ENCODE measurements at regions not wholly inside any gene's neighbourhood (a gene's known extent, or its start where the extent isn't known, plus 50 kb on each side); places are given as distances from the start of the nearest gene placed in this dataset.

DNA sequence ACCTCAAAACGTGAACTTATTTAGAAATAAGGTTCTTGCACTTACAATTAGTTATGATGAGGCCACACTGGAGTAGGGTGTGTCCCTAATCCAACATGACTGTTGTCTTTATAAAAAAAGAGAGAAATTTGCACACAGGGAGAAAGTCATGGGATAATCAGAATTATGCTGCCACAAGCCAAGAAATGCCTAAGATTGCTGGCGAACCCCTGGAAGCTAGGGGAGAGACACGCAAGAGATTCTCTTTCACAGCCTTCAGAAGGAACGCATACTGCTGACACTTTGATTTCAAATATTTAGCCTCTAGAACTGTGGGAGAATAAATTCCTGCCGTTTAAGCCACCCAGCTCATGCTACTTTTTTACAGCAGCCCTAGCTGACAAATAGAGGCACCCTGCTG is 138.3 kb downstream of the CCDC71L start:
- no peak for TF ChIP-seq FOXM1 (IDR thresholded peaks at IDR 0.05; ENCODE audit: borderline replicate concordance, low read depth)
- TF ChIP-seq TCF12 (IDR thresholded peaks at IDR 0.05; ENCODE audit: low read depth), result no peak
- no peak for TF ChIP-seq ZBTB7A (IDR thresholded peaks at IDR 0.05; ENCODE audit: low read depth)
- no peak for TF ChIP-seq NFIC (IDR thresholded peaks at IDR 0.05)
- no peak for TF ChIP-seq EP300 (IDR thresholded peaks at IDR 0.05; ENCODE audit: borderline replicate concordance)
- no peak for TF ChIP-seq EGR1 (IDR thresholded peaks at IDR 0.05)
- TF ChIP-seq CEBPB (IDR thresholded peaks at IDR 0.05), result no peak
- no peak for TF ChIP-seq TEAD4 (IDR thresholded peaks at IDR 0.05)
- TF ChIP-seq, protein P1, sequence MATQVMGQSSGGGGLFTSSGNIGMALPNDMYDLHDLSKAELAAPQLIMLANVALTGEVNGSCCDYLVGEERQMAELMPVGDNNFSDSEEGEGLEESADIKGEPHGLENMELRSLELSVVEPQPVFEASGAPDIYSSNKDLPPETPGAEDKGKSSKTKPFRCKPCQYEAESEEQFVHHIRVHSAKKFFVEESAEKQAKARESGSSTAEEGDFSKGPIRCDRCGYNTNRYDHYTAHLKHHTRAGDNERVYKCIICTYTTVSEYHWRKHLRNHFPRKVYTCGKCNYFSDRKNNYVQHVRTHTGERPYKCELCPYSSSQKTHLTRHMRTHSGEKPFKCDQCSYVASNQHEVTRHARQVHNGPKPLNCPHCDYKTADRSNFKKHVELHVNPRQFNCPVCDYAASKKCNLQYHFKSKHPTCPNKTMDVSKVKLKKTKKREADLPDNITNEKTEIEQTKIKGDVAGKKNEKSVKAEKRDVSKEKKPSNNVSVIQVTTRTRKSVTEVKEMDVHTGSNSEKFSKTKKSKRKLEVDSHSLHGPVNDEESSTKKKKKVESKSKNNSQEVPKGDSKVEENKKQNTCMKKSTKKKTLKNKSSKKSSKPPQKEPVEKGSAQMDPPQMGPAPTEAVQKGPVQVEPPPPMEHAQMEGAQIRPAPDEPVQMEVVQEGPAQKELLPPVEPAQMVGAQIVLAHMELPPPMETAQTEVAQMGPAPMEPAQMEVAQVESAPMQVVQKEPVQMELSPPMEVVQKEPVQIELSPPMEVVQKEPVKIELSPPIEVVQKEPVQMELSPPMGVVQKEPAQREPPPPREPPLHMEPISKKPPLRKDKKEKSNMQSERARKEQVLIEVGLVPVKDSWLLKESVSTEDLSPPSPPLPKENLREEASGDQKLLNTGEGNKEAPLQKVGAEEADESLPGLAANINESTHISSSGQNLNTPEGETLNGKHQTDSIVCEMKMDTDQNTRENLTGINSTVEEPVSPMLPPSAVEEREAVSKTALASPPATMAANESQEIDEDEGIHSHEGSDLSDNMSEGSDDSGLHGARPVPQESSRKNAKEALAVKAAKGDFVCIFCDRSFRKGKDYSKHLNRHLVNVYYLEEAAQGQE (IDR thresholded peaks at IDR 0.05; ENCODE audit: low read depth), result no peak
- TF ChIP-seq, protein P2, sequence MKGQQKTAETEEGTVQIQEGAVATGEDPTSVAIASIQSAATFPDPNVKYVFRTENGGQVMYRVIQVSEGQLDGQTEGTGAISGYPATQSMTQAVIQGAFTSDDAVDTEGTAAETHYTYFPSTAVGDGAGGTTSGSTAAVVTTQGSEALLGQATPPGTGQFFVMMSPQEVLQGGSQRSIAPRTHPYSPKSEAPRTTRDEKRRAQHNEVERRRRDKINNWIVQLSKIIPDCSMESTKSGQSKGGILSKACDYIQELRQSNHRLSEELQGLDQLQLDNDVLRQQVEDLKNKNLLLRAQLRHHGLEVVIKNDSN (IDR thresholded peaks at IDR 0.05), result no peak
- TF ChIP-seq YY1 (IDR thresholded peaks at IDR 0.05; ENCODE audit: low read depth), result no peak
- TF ChIP-seq RAD21 (IDR thresholded peaks at IDR 0.05; ENCODE audit: low read depth), result no peak
- TF ChIP-seq, protein P3, sequence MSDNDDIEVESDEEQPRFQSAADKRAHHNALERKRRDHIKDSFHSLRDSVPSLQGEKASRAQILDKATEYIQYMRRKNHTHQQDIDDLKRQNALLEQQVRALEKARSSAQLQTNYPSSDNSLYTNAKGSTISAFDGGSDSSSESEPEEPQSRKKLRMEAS (IDR thresholded peaks at IDR 0.05), result no peak
- no peak for TF ChIP-seq TAF1 (IDR thresholded peaks at IDR 0.05; ENCODE audit: low read depth)
- no peak for TF ChIP-seq CREB1 (IDR thresholded peaks at IDR 0.05; ENCODE audit: low read depth)

DNA sequence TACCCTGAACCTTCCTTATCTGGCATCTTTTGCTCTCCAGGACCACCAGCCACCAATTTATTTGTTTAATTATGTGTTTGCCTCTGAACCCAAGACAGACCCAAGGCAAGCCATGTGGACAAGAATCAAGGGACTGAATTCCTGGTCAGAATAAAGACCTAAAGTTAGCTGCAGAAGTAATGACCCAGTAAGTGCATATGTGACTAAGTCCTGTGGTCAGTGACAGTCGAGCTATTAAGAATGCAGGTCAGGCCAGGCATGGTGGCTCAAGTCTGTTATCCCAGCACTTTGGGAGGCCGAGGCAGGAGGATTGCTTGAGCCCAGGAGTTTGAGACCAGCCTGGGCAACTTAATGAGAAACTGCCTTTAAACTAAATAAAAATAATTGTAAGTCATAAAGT is 139.4 kb downstream of the CCDC71L start:
- TF ChIP-seq RAD21 (IDR thresholded peaks at IDR 0.05; ENCODE audit: low read depth) (no peak), FOXM1 (IDR thresholded peaks at IDR 0.05; ENCODE audit: borderline replicate concordance, low read depth) (no peak), EGR1 (IDR thresholded peaks at IDR 0.05) (no peak), TAF1 (IDR thresholded peaks at IDR 0.05; ENCODE audit: low read depth) (no peak), ZBTB7A (IDR thresholded peaks at IDR 0.05; ENCODE audit: low read depth) (no peak), YY1 (IDR thresholded peaks at IDR 0.05; ENCODE audit: low read depth) (no peak), EP300 (IDR thresholded peaks at IDR 0.05; ENCODE audit: borderline replicate concordance) (no peak)
- TF ChIP-seq, protein P2 (IDR thresholded peaks at IDR 0.05), result no peak

DNA sequence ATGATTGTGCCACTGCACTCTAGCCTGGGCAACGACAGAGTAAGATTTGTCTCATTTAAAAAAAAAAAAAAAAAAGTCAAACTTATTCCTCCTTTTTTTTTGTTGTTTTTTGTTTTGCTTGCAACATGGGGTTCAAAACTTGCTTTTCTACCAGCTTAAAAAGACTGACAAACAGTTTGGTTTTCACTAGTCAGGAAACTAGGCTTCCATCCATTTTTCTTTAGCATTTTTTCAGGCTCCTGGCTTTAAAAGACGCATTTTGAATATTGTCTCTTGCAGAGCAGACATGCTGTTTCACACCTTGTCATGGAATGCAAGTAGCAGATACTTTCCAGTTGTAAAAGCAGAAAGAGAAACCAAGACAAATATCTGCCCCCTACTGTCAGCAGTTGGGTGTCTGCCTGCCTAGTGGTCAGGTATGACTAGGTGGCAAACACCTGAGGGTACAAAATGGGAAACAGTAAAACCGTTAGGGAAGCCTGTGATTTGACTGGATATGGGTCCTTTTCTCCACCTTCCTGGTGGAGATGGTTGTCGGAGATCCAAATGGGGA is 139.9 kb downstream of the CCDC71L start:
- TF ChIP-seq RAD21 (IDR thresholded peaks at IDR 0.05; ENCODE audit: low read depth), result peak; percentile 11; the same call in 1 of the 2 replicates
- TF ChIP-seq, protein P1 (IDR thresholded peaks at IDR 0.05; ENCODE audit: low read depth), result no peak
- no peak for TF ChIP-seq EGR1 (IDR thresholded peaks at IDR 0.05)

DNA sequence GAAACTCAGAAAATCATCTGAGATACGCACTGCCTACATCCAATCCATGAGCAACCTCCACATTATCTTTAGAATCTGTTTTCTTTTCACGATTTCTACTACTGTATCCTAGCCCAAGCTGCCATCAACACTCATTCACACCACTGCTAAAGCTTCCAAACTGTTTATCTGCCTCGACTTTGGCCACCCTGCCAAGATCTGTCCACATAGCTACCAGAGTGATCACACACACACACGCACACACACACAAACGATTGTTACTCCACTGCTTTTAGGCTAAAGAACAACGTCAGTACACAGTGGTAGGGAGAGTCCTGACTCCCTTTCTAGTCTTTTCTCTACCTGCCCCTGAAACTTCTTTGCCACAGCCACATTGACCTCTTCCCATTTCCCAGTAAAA is 142.0 kb downstream of the CCDC71L start:
- TF ChIP-seq YY1 (IDR thresholded peaks at IDR 0.05; ENCODE audit: low read depth), result no peak
- no peak for TF ChIP-seq CEBPB (IDR thresholded peaks at IDR 0.05)
- no peak for TF ChIP-seq EGR1 (IDR thresholded peaks at IDR 0.05)
- no peak for TF ChIP-seq TAF1 (IDR thresholded peaks at IDR 0.05; ENCODE audit: low read depth)
- no peak for TF ChIP-seq TEAD4 (IDR thresholded peaks at IDR 0.05)
- no peak for TF ChIP-seq EP300 (IDR thresholded peaks at IDR 0.05; ENCODE audit: borderline replicate concordance)
- TF ChIP-seq ZBTB7A (IDR thresholded peaks at IDR 0.05; ENCODE audit: low read depth), result no peak
- TF ChIP-seq TCF12 (IDR thresholded peaks at IDR 0.05; ENCODE audit: low read depth), result no peak
- TF ChIP-seq, protein P1 (IDR thresholded peaks at IDR 0.05; ENCODE audit: low read depth), result no peak
- TF ChIP-seq, protein P3 (IDR thresholded peaks at IDR 0.05), result no peak
- no peak for TF ChIP-seq RAD21 (IDR thresholded peaks at IDR 0.05; ENCODE audit: low read depth)
- TF ChIP-seq CREB1 (IDR thresholded peaks at IDR 0.05; ENCODE audit: low read depth), result no peak
- no peak for TF ChIP-seq NFIC (IDR thresholded peaks at IDR 0.05)
- TF ChIP-seq, protein P2 (IDR thresholded peaks at IDR 0.05), result no peak
- no peak for TF ChIP-seq FOXM1 (IDR thresholded peaks at IDR 0.05; ENCODE audit: borderline replicate concordance, low read depth)
